H1 (cell line): ENCODE measurements at regions not wholly inside any gene's neighbourhood (a gene's known extent, or its start where the extent isn't known, plus 50 kb on each side); places are given as distances from the start of the nearest gene placed in this dataset.

ENCODE experiments used
- CTCF ChIA-PET: fragments of 300-600 bp; sonication (Branson Sonifier 250); formaldehyde crosslinking; loops from one replicate; lab custom pipeline; 2021; ENCODE audit not compliant: partially characterized antibody; lab: Charles Lee
- POLR2A ChIA-PET: fragments of 300-600 bp; sonication (Branson Sonifier 250); formaldehyde crosslinking; loops from one replicate; lab custom pipeline; 2021; ENCODE audit warnings: inconsistent platforms; ENCODE audit not compliant: partially characterized antibody; lab: Charles Lee
- DNase-seq, 2 experiments: peaks; one replicate each; pipeline versions ENCODE4 v3.0.0 to v3.0.0-alpha.2; 2010 to 2022; ENCODE audit warnings: low spot score in 2 of 2, low read depth in 1 of 2, mixed read lengths in 1 of 2
- FAIRE-seq: peaks from 2 replicates; lab custom pipeline; 2011; peaks lifted over from hg19 to GRCh38; lab: Jason Lieb, UNC
- H2AFZ ChIP-seq: 2 replicates; pipeline ENCODE4 v1.8.1; 2012; ENCODE audit warnings: low read length, inconsistent platforms
- H2AK5ac ChIP-seq: 2 replicates; pipeline ENCODE4 v1.6.1; 2013; ENCODE audit warnings: low read depth, low read length
- H2BK120ac ChIP-seq: replicated peaks from 2 replicates; pipeline ENCODE3; 2013; ENCODE audit warnings: low read depth, low read length, inconsistent platforms
- H2BK12ac ChIP-seq: 2 replicates; pipeline ENCODE4 v1.6.1; 2013; ENCODE audit warnings: low read depth, low read length
- H2BK15ac ChIP-seq: 2 replicates; pipeline ENCODE4 v1.6.1; 2013; ENCODE audit warnings: low read length
- H2BK20ac ChIP-seq: 2 replicates; pipeline ENCODE4 v1.6.1; 2013; ENCODE audit warnings: low read length
- H2BK5ac ChIP-seq: 2 replicates; pipeline ENCODE4 v1.6.1; 2013; ENCODE audit warnings: low read depth, low read length
- H3K14ac ChIP-seq: 2 replicates; pipeline ENCODE4 v1.6.1; 2013; ENCODE audit warnings: inconsistent platforms; ENCODE audit not compliant: insufficient read length
- H3K18ac ChIP-seq: 2 replicates; pipeline ENCODE4 v1.6.1; 2013; ENCODE audit warnings: low read length; ENCODE audit errors: extremely low read depth
- H3K23ac ChIP-seq: 2 replicates; pipeline ENCODE4 v1.6.1; 2013; ENCODE audit warnings: inconsistent platforms; ENCODE audit not compliant: insufficient read length
- H3K23me2 ChIP-seq: 2 replicates; pipeline ENCODE4 v1.6.1; 2013; ENCODE audit warnings: low read depth, low read length
- H3K27ac ChIP-seq: 2 replicates; pipeline ENCODE4 v1.6.1; 2011; ENCODE audit warnings: low read depth, low read length, inconsistent platforms
- H3K27me3 ChIP-seq, 4 experiments: replicated peaks in 1 of 4; 1 replicate in 1 of 4; 2 replicates in 3 of 4; pipeline versions ENCODE4 v1.6.1 to v1.8.1; 2011 to 2013; ENCODE audit warnings: low read length in 3 of 4, mild to moderate bottlenecking in 3 of 4, inconsistent platforms in 2 of 4, mixed read lengths in 2 of 4, moderate library complexity in 1 of 4; ENCODE audit not compliant: control insufficient read depth in 3 of 4, insufficient read depth in 3 of 4; ENCODE audit errors: extremely low read depth in 1 of 4
- H3K36me3 ChIP-seq, 4 experiments: 2 replicates each; pipeline versions ENCODE4 v1.6.1 to v1.8.1; 2011 to 2013; ENCODE audit warnings: mild to moderate bottlenecking in 4 of 4, low read length in 3 of 4, moderate library complexity in 2 of 4, control low read depth in 1 of 4, inconsistent platforms in 1 of 4; ENCODE audit not compliant: insufficient read depth in 4 of 4, control insufficient read depth in 2 of 4
- H3K4ac ChIP-seq: replicated peaks from 2 replicates; pipeline ENCODE3; 2013; ENCODE audit warnings: low read length, low read depth, mixed read lengths, inconsistent platforms; ENCODE audit not compliant: insufficient read length
- H3K4me1 ChIP-seq, 4 experiments: replicated peaks in 1 of 4; 1 replicate in 1 of 4; 2 replicates in 3 of 4; pipeline versions ENCODE4 v1.6.1 to v1.8.1; 2011 to 2013; ENCODE audit warnings: low read length in 3 of 4, inconsistent platforms in 2 of 4, mixed read lengths in 1 of 4; ENCODE audit not compliant: insufficient read depth in 4 of 4, control insufficient read depth in 3 of 4
- H3K4me2 ChIP-seq, 2 experiments: 2 replicates each; pipeline versions ENCODE4 v1.6.1 to v1.8.1; 2011 to 2013; ENCODE audit warnings: low read depth in 2 of 2, low read length in 2 of 2, control low read depth in 1 of 2, inconsistent platforms in 1 of 2, mild to moderate bottlenecking in 1 of 2; ENCODE audit not compliant: insufficient read depth in 1 of 2
- H3K4me3 ChIP-seq, 4 experiments: fragments of 200-600, 300-600 bp in 1 of 4; sonication (generic), shearing (Covaris generic), sonication (Bioruptor Twin) in 1 of 4; 2 replicates each; pipeline versions ENCODE4 v1.5.1 to v1.8.1; 2011 to 2016; ENCODE audit warnings: low read length in 4 of 4, low read depth in 3 of 4, control low read depth in 2 of 4, inconsistent platforms in 2 of 4, mild to moderate bottlenecking in 2 of 4, mixed read lengths in 1 of 4, moderate library complexity in 1 of 4; ENCODE audit not compliant: insufficient read depth in 2 of 4; ENCODE audit errors: extremely low read depth in 1 of 4
- H3K56ac ChIP-seq: replicated peaks from 2 replicates; pipeline ENCODE3; 2013; ENCODE audit warnings: low read depth, mild to moderate bottlenecking, mixed read lengths, low read length, inconsistent platforms; ENCODE audit not compliant: insufficient read length
- H3K79me1 ChIP-seq: 2 replicates; pipeline ENCODE4 v1.6.1; 2013; ENCODE audit warnings: low read depth, low read length, control low read depth
- H3K79me2 ChIP-seq, 2 experiments: 2 replicates each; pipeline versions ENCODE4 v1.6.1 to v1.8.1; 2012 to 2013; ENCODE audit warnings: low read length in 2 of 2, mild to moderate bottlenecking in 2 of 2, inconsistent platforms in 1 of 2; ENCODE audit not compliant: insufficient read depth in 2 of 2, control insufficient read depth in 1 of 2
- H3K9ac ChIP-seq, 4 experiments: replicated peaks in 1 of 4; 1 replicate in 1 of 4; 2 replicates in 3 of 4; pipeline versions ENCODE4 v1.6.1 to v1.8.1; 2011 to 2013; ENCODE audit warnings: low read depth in 3 of 4, low read length in 3 of 4, control low read depth in 2 of 4, mild to moderate bottlenecking in 2 of 4, moderate library complexity in 2 of 4, inconsistent platforms in 1 of 4; ENCODE audit errors: extremely low read depth in 1 of 4
- H3K9me3 ChIP-seq, 2 experiments: 2 replicates each; pipeline versions ENCODE4 v1.6.1 to v1.8.1; 2012 to 2013; ENCODE audit warnings: mild to moderate bottlenecking in 2 of 2, moderate library complexity in 2 of 2, control low read depth in 1 of 2, inconsistent platforms in 1 of 2, low read depth in 1 of 2, low read length in 1 of 2, mixed read lengths in 1 of 2; ENCODE audit not compliant: insufficient read depth in 2 of 2
- H4K20me1 ChIP-seq, 2 experiments: replicated peaks in 1 of 2; 2 replicates each; pipeline versions ENCODE3 to v1.8.1; 2011 to 2013; ENCODE audit warnings: inconsistent platforms in 2 of 2, low read length in 2 of 2, mild to moderate bottlenecking in 1 of 2; ENCODE audit not compliant: insufficient read depth in 2 of 2, control insufficient read depth in 1 of 2
- H4K5ac ChIP-seq: 2 replicates; pipeline ENCODE4 v1.6.1; 2013; ENCODE audit warnings: low read length, low read depth, mixed read lengths, inconsistent platforms; ENCODE audit not compliant: insufficient read length
- H4K8ac ChIP-seq: 2 replicates; pipeline ENCODE4 v1.8.0; 2013; ENCODE audit warnings: mild to moderate bottlenecking, moderate library complexity, low read length, inconsistent platforms; ENCODE audit not compliant: insufficient read depth; ENCODE audit errors: extremely low read depth
- H4K91ac ChIP-seq: replicated peaks from 2 replicates; pipeline ENCODE3; 2013; ENCODE audit warnings: low read length, mixed read lengths, inconsistent platforms; ENCODE audit not compliant: insufficient read length
- ATF3 ChIP-seq: IDR thresholded peaks from 2 replicates; pipeline ENCODE4 v1.6.1; 2011; ENCODE audit warnings: low read depth, mild to moderate bottlenecking, low read length; ENCODE audit not compliant: insufficient read depth
- CBX5 ChIP-seq: fragments of 300-800, 300-1000 bp; sonication (generic); IDR thresholded peaks from 2 replicates; pipeline ENCODE4 v1.7.1; 2016; ENCODE audit warnings: antibody characterized with exemption, low read length, low read depth
- CTCF ChIP-seq, 3 experiments: IDR thresholded peaks; 1 replicate in 2 of 3; 2 replicates in 1 of 3; pipeline versions ENCODE4 v1.5.1 to v1.6.1; 2011; ENCODE audit warnings: low read length in 3 of 3, mild to moderate bottlenecking in 3 of 3, inconsistent platforms in 2 of 3, low read depth in 1 of 3, moderate library complexity in 1 of 3; ENCODE audit not compliant: insufficient read depth in 1 of 3; ENCODE audit errors: control extremely low read depth in 1 of 3
- HDAC6 ChIP-seq: IDR thresholded peaks from one replicate; pipeline ENCODE4 v1.7.1; 2012; ENCODE audit warnings: low read depth, mild to moderate bottlenecking, inconsistent platforms, low read length, moderate library complexity
- MAX ChIP-seq: IDR thresholded peaks from 2 replicates; pipeline ENCODE4 v1.6.1; 2012; ENCODE audit warnings: inconsistent platforms
- PHF8 ChIP-seq: fragments of 200-600 bp; sonication (generic); conservative IDR thresholded peaks from 2 replicates; pipeline ENCODE4 v1.7.1; 2012; ENCODE audit warnings: low read depth, mild to moderate bottlenecking, inconsistent platforms, low read length, moderate library complexity
- SIRT6 ChIP-seq: IDR thresholded peaks from one replicate; pipeline ENCODE4 v1.7.1; 2012; ENCODE audit warnings: low read length, inconsistent platforms
- SIX5 ChIP-seq: IDR thresholded peaks from 2 replicates; pipeline ENCODE4 v1.6.1; 2011; ENCODE audit warnings: mild to moderate bottlenecking, low read depth, low read length
- SRF ChIP-seq: IDR thresholded peaks from 2 replicates; pipeline ENCODE4 v1.6.1; 2011; ENCODE audit warnings: mild to moderate bottlenecking, low read depth, low read length, moderate library complexity
- TAF7 ChIP-seq: optimal IDR thresholded peaks from 2 replicates; pipeline ENCODE3; 2011; ENCODE audit warnings: low read depth, mild to moderate bottlenecking, inconsistent platforms, low read length, moderate library complexity, borderline replicate concordance
- USF2 ChIP-seq: IDR thresholded peaks from 2 replicates; pipeline ENCODE4 v1.6.1; 2011; ENCODE audit warnings: low read length, improper control_type of control experiment
- YY1 ChIP-seq: IDR thresholded peaks from 2 replicates; pipeline ENCODE4 v1.6.1; 2011; ENCODE audit warnings: low read depth, mild to moderate bottlenecking, low read length

GRCh38 chr2:21217442-21217841, 93.7 kb downstream of the TDRD15 start:
- CTCF ChIA-PET, result interaction anchor here (0.6 to 1.2 kb wide), 2 partner anchors 100 to 168 kb away, joined by 3 to 4 read pairs; no protein-coding TSS in a partner anchor
- TF ChIP-seq TAF7 (no peak), USF2 (no peak), SIRT6 (no peak), MAX (no peak), ATF3 (no peak), CTCF (IDR thresholded peaks at IDR 0.05; ENCODE audit: control extremely low read depth in 1 of 3, insufficient read depth in 1 of 3, low read depth in 1 of 3, low read length in 3 of 3) (no peak), CBX5 (no peak), PHF8 (no peak), SIX5 (no peak), YY1 (no peak), SRF (no peak), HDAC6 (no peak)

More at GRCh38 chr2:21217442-21217841, 93.7 kb downstream of the TDRD15 start:
- Histone ChIP-seq H3K56ac (no peak overlapping the region), H4K20me1 (no peaks in the 10 kb centered on the region), H2AK5ac (no peak overlapping the region), H2AFZ (no peak overlapping the region), H3K27ac (no peak overlapping the region), H3K79me2 (no peaks in the 10 kb centered on the region), H2BK5ac (no peak overlapping the region), H3K36me3 (no peaks in the 10 kb centered on the region), H3K14ac (no peak overlapping the region), H3K9me3 (no peaks in the 10 kb centered on the region), H3K4me3 (no peak overlapping the region), H4K8ac (no peak overlapping the region), H4K5ac (no peak overlapping the region), H4K91ac (no peak overlapping the region), H3K4ac (no peak overlapping the region), H3K23ac (no peak overlapping the region), H3K4me2 (no peak overlapping the region), H3K27me3 (no peaks in the 10 kb centered on the region), H3K4me1 (no peaks in the 10 kb centered on the region), H2BK20ac (no peak overlapping the region), H3K18ac (no peak overlapping the region), H2BK15ac (no peak overlapping the region), H2BK120ac (no peak overlapping the region), H3K9ac (no peak overlapping the region), H3K79me1 (no peaks in the 10 kb centered on the region), H2BK12ac (no peak overlapping the region), H3K23me2 (no peaks in the 10 kb centered on the region)
- DNase-seq, result no peak
- no peak for FAIRE-seq
- POLR2A ChIA-PET, result no interaction called here
